ENCODE measurements at regions not wholly inside any gene's neighbourhood (a gene's known extent, or its start where the extent isn't known, plus 50 kb on each side); places are given as distances from the start of the nearest gene placed in this dataset.

DNA sequence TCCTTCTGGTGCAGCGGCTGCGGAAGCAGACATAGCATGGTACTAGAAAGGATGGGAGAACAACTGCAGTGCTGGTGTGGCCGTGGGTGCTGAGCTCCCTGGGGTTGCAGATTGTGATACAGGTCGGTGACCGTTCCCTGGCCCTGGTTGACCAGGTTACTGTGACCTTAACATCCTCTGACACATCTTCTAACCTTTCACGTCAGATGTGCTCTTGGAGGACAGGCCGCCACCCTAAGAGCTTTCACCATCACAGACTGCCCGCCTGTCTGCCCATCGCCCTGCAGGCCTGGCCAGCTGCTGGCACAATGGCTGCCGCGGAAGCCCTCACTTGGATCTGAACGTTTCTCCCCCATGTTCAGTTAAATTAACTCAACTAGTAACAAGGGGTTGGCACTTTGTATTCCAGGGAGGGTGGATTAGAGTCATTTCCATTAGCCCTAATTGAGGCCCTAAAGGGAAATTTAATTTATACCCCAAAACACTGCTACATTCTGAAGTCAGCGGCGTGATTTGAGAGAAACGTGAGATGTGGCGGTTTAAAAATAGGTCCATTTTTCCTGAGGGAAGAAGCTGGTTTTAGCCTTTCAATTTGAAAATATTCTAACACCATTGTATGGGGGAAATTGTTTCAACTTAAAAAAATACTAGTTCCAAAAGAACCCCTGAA is 443.9 kb upstream of the CDH4 start:
- no peaks in the 10 kb centered on the region for H3K4me1 ChIP-seq (ENCODE audit: control insufficient read depth in 1 of 2, insufficient read depth in 1 of 2, low read depth in 1 of 2, low read length in 1 of 2)
- TF ChIP-seq, protein P1, sequence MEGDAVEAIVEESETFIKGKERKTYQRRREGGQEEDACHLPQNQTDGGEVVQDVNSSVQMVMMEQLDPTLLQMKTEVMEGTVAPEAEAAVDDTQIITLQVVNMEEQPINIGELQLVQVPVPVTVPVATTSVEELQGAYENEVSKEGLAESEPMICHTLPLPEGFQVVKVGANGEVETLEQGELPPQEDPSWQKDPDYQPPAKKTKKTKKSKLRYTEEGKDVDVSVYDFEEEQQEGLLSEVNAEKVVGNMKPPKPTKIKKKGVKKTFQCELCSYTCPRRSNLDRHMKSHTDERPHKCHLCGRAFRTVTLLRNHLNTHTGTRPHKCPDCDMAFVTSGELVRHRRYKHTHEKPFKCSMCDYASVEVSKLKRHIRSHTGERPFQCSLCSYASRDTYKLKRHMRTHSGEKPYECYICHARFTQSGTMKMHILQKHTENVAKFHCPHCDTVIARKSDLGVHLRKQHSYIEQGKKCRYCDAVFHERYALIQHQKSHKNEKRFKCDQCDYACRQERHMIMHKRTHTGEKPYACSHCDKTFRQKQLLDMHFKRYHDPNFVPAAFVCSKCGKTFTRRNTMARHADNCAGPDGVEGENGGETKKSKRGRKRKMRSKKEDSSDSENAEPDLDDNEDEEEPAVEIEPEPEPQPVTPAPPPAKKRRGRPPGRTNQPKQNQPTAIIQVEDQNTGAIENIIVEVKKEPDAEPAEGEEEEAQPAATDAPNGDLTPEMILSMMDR (IDR thresholded peaks at IDR 0.05): no peak
- no peaks in the 10 kb centered on the region for H3K27me3 ChIP-seq
- no peak overlapping the region for H3K4me3 ChIP-seq (ENCODE audit: low read depth in 1 of 2, low read length in 1 of 2)
- no peaks in the 10 kb centered on the region for H3K9me3 ChIP-seq
- H3K27ac ChIP-seq: no peak overlapping the region
- no peaks in the 10 kb centered on the region for H3K36me3 ChIP-seq

DNA sequence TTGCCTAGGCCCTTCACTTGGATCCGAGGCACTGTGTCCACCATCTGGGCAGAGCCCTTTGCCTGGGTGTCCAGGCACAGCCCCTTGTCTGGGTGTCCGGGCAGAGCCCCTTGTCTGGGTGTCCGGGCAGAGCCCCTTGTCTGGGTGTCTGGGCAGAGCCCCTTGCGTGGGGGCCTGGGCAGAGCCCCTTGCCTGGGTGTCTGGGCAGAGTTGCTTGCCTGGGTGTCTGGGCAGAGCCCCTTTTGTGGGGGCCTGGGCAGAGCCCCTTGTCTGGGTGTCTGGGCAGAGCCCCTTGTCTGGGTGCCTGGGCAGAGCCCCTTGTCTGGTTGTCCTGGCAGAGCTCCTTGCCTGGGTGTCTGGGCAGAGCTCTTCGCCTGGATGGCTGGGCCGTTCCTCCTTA is 443.4 kb upstream of the CDH4 start:
- no peaks in the 10 kb centered on the region for H3K36me3 ChIP-seq
- no peak overlapping the region for H3K4me3 ChIP-seq (ENCODE audit: low read depth in 1 of 2, low read length in 1 of 2)
- H3K4me1 ChIP-seq (ENCODE audit: control insufficient read depth in 1 of 2, insufficient read depth in 1 of 2, low read depth in 1 of 2, low read length in 1 of 2): no peaks in the 10 kb centered on the region
- TF ChIP-seq, protein P1 (IDR thresholded peaks at IDR 0.05): no peak
- no peak overlapping the region for H3K27ac ChIP-seq
- no peaks in the 10 kb centered on the region for H3K9me3 ChIP-seq
- no peaks in the 10 kb centered on the region for H3K27me3 ChIP-seq

DNA sequence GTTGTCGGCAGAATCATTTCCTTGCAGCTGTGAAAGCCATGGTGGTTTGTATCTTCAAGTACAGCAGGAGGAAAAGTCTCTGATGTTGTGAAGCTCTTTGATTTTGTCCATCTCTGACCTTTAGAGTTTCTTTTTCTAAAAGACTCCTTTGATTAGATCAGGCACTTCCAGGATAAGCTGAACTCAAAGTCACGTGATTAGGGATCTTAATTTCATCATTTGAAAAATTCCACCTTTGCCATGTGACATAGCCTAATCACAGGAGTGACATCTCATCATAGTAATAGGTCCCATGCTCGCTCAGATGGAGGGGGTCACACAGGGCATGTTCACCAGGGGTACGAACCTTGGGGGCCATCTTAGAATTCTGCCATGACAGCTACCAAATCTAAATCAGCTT is 441.5 kb upstream of the CDH4 start:
- H3K4me3 ChIP-seq (ENCODE audit: low read depth in 1 of 2, low read length in 1 of 2): no peak overlapping the region
- H3K36me3 ChIP-seq: no peaks in the 10 kb centered on the region
- H3K27me3 ChIP-seq: no peaks in the 10 kb centered on the region
- H3K4me1 ChIP-seq (ENCODE audit: control insufficient read depth in 1 of 2, insufficient read depth in 1 of 2, low read depth in 1 of 2, low read length in 1 of 2): no peaks in the 10 kb centered on the region
- H3K27ac ChIP-seq: no peak overlapping the region
- TF ChIP-seq, protein P1 (IDR thresholded peaks at IDR 0.05): no peak
- no peaks in the 10 kb centered on the region for H3K9me3 ChIP-seq

DNA sequence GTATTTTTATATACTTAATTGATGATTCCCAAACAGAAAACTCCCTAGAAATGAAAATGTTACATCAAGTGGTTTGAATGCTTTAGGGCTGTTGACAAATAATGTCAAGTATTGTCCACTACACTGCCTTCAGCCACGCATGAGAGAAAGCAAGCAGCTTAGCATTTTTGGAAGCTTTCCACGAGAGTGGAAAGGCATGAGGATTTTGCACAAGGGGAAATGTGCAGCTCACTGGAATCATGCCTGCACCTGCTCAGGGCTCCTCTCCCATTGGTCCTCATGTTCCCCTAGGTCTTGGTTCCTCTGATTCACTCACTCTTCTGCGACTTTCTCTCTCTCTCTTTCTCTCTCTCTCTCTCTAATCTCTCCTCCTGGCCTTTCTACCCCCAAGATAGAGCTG is 439.5 kb upstream of the CDH4 start:
- H3K36me3 ChIP-seq: no peaks in the 10 kb centered on the region
- no peak overlapping the region for H3K4me3 ChIP-seq (ENCODE audit: low read depth in 1 of 2, low read length in 1 of 2)
- H3K27ac ChIP-seq: no peak overlapping the region
- H3K4me1 ChIP-seq (ENCODE audit: control insufficient read depth in 1 of 2, insufficient read depth in 1 of 2, low read depth in 1 of 2, low read length in 1 of 2): no peaks in the 10 kb centered on the region
- TF ChIP-seq, protein P1 (IDR thresholded peaks at IDR 0.05): no peak
- H3K27me3 ChIP-seq: no peaks in the 10 kb centered on the region
- no peaks in the 10 kb centered on the region for H3K9me3 ChIP-seq

DNA sequence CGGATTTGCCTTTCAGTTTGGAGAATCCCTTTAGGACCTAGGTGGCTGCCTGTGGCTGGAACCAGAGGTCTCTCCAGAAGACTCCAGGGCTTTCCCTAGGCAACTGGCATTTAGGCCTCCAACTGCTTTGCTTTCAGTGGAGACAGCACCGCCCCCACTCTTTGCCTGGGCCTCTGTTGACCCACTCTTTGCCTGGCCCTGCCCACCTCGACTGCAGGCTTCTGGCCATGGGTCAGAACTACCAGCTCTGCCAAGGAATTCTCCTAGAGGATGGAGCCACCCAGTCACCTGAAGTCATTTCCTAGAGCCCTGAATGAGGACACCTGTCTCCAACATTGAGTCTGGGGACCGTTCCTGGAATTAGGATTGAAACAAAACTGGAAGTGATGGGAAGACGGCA is 439.0 kb upstream of the CDH4 start:
- Histone ChIP-seq H3K4me3 (ENCODE audit: low read depth in 1 of 2, low read length in 1 of 2) (no peak overlapping the region), H3K4me1 (ENCODE audit: control insufficient read depth in 1 of 2, insufficient read depth in 1 of 2, low read depth in 1 of 2, low read length in 1 of 2) (no peaks in the 10 kb centered on the region), H3K9me3 (no peaks in the 10 kb centered on the region), H3K36me3 (no peaks in the 10 kb centered on the region), H3K27ac (no peak overlapping the region), H3K27me3 (no peaks in the 10 kb centered on the region)
- TF ChIP-seq, protein P1 (IDR thresholded peaks at IDR 0.05): no peak
